ENCODE measurements at regions not wholly inside any gene's neighbourhood (a gene's known extent, or its start where the extent isn't known, plus 50 kb on each side); places are given as distances from the start of the nearest gene placed in this dataset.

- no peak for TF ChIP-seq CTCF (IDR thresholded peaks at IDR 0.05)
- no peak for TF ChIP-seq POLR2A (IDR thresholded peaks at IDR 0.05)
Measured at GRCh38 chr2:12636837-12637581, 79.7 kb upstream of the TRIB2 start.
